ENCODE measurements at regions not wholly inside any gene's neighbourhood (a gene's known extent, or its start where the extent isn't known, plus 50 kb on each side); places are given as distances from the start of the nearest gene placed in this dataset.

GRCh38 chr9:90460220-90460619 lies 182.4 kb downstream of the DIRAS2 start:
- no peaks in the 10 kb centered on the region for H4K20me1 ChIP-seq (ENCODE audit: insufficient read depth, low read length)

GRCh38 chr9:90464978-90465377 lies 177.6 kb downstream of the DIRAS2 start:
- Histone ChIP-seq H3K4me3 (ENCODE audit: insufficient read depth, low read length) (no peak overlapping the region), H3K27ac (ENCODE audit: low read depth, low read length) (no peak overlapping the region), H3K4me1 (ENCODE audit: insufficient read depth, low read length) (no peaks in the 10 kb centered on the region), H4K20me1 (ENCODE audit: insufficient read depth, low read length) (no peaks in the 10 kb centered on the region), H3K27me3 (ENCODE audit: insufficient read depth, low read length) (no peaks in the 10 kb centered on the region), H3K4me2 (ENCODE audit: insufficient read depth, low read length) (no peak overlapping the region), H3K9me3 (ENCODE audit: low read depth, low read length) (no peaks in the 10 kb centered on the region), H2AFZ (ENCODE audit: low read length) (no peak overlapping the region), H3K36me3 (ENCODE audit: insufficient read depth, low read length) (no peaks in the 10 kb centered on the region), H3K79me2 (ENCODE audit: insufficient read depth, low read length) (no peaks in the 10 kb centered on the region)
- TF ChIP-seq, protein P1, sequence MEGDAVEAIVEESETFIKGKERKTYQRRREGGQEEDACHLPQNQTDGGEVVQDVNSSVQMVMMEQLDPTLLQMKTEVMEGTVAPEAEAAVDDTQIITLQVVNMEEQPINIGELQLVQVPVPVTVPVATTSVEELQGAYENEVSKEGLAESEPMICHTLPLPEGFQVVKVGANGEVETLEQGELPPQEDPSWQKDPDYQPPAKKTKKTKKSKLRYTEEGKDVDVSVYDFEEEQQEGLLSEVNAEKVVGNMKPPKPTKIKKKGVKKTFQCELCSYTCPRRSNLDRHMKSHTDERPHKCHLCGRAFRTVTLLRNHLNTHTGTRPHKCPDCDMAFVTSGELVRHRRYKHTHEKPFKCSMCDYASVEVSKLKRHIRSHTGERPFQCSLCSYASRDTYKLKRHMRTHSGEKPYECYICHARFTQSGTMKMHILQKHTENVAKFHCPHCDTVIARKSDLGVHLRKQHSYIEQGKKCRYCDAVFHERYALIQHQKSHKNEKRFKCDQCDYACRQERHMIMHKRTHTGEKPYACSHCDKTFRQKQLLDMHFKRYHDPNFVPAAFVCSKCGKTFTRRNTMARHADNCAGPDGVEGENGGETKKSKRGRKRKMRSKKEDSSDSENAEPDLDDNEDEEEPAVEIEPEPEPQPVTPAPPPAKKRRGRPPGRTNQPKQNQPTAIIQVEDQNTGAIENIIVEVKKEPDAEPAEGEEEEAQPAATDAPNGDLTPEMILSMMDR (IDR thresholded peaks at IDR 0.05; ENCODE audit: extremely low read depth, low read depth, low read length): no peak
- DNase-seq (ENCODE audit: insufficient read length, low spot score, missing footprints): no peak

More at GRCh38 chr9:90460220-90460619, 182.4 kb downstream of the DIRAS2 start:
- Histone ChIP-seq H3K4me2 (ENCODE audit: insufficient read depth, low read length) (no peak overlapping the region), H3K27me3 (ENCODE audit: insufficient read depth, low read length) (no peaks in the 10 kb centered on the region), H3K27ac (ENCODE audit: low read depth, low read length) (no peak overlapping the region), H3K9me3 (ENCODE audit: low read depth, low read length) (no peaks in the 10 kb centered on the region), H3K36me3 (ENCODE audit: insufficient read depth, low read length) (no peaks in the 10 kb centered on the region), H2AFZ (ENCODE audit: low read length) (no peak overlapping the region), H3K4me1 (ENCODE audit: insufficient read depth, low read length) (no peaks in the 10 kb centered on the region), H3K79me2 (ENCODE audit: insufficient read depth, low read length) (no peaks in the 10 kb centered on the region), H3K4me3 (ENCODE audit: insufficient read depth, low read length) (no peak overlapping the region)
- TF ChIP-seq, protein P1 (IDR thresholded peaks at IDR 0.05; ENCODE audit: extremely low read depth, low read depth, low read length): no peak
- no peak for DNase-seq (ENCODE audit: insufficient read length, low spot score, missing footprints)

DNA sequence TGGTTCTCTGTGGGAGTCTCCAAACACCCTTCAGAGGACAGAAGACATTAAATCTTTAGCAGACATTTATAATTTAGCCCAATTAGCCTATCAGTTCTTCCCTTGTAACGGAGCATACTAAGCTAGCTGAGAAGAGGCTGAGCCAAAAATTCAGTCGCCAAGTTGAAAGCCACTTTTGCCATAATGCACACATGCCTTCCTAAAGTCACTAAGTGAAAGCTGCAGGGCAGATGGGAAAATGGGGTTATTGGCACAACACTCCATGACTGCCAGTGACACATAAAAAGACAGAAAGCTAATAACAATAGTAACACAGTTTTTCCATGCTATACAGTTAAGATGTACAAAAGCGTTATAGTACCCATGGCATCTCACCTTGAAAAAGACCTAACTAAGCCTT lies 176.2 kb downstream of the DIRAS2 start:
- no peaks in the 10 kb centered on the region for H3K4me1 ChIP-seq (ENCODE audit: insufficient read depth, low read length)
- no peaks in the 10 kb centered on the region for H3K9me3 ChIP-seq (ENCODE audit: low read depth, low read length)
- H3K27ac ChIP-seq (ENCODE audit: low read depth, low read length): no peak overlapping the region
- H3K36me3 ChIP-seq (ENCODE audit: insufficient read depth, low read length): no peaks in the 10 kb centered on the region
- DNase-seq (ENCODE audit: insufficient read length, low spot score, missing footprints): no peak
- TF ChIP-seq, protein P1 (IDR thresholded peaks at IDR 0.05; ENCODE audit: extremely low read depth, low read depth, low read length): no peak
- H3K27me3 ChIP-seq (ENCODE audit: insufficient read depth, low read length): no peaks in the 10 kb centered on the region
- H3K4me3 ChIP-seq (ENCODE audit: insufficient read depth, low read length): no peak overlapping the region
- H3K4me2 ChIP-seq (ENCODE audit: insufficient read depth, low read length): no peak overlapping the region
- no peaks in the 10 kb centered on the region for H4K20me1 ChIP-seq (ENCODE audit: insufficient read depth, low read length)
- no peaks in the 10 kb centered on the region for H3K79me2 ChIP-seq (ENCODE audit: insufficient read depth, low read length)
- no peak overlapping the region for H2AFZ ChIP-seq (ENCODE audit: low read length)

DNA sequence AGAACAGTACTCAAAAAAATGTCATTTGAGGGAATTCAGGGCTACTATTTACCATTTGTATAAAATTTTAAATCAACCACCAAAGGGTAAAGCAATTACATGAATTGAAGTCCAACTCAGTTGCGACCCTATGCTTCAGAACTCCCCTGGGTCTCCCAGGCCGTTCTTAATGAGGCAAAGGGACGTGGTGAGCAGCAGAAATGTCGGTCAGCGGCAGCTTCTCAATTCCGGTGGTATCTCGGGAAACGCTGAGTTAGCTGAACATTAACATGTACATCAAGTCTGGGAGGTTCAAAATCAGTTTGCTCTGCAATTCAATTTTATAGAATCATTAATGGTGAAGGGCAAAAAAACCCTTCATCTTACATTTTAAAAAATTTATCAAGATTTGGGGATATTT lies 173.2 kb downstream of the DIRAS2 start:
- no peak overlapping the region for H2AFZ ChIP-seq (ENCODE audit: low read length)
- no peak overlapping the region for H3K27ac ChIP-seq (ENCODE audit: low read depth, low read length)
- no peaks in the 10 kb centered on the region for H3K27me3 ChIP-seq (ENCODE audit: insufficient read depth, low read length)
- no peaks in the 10 kb centered on the region for H4K20me1 ChIP-seq (ENCODE audit: insufficient read depth, low read length)
- H3K9me3 ChIP-seq (ENCODE audit: low read depth, low read length): no peaks in the 10 kb centered on the region
- no peaks in the 10 kb centered on the region for H3K4me1 ChIP-seq (ENCODE audit: insufficient read depth, low read length)
- no peaks in the 10 kb centered on the region for H3K79me2 ChIP-seq (ENCODE audit: insufficient read depth, low read length)
- no peak for DNase-seq (ENCODE audit: insufficient read length, low spot score, missing footprints)
- H3K4me2 ChIP-seq (ENCODE audit: insufficient read depth, low read length): no peak overlapping the region
- TF ChIP-seq, protein P1 (IDR thresholded peaks at IDR 0.05; ENCODE audit: extremely low read depth, low read depth, low read length): no peak
- no peaks in the 10 kb centered on the region for H3K36me3 ChIP-seq (ENCODE audit: insufficient read depth, low read length)
- H3K4me3 ChIP-seq (ENCODE audit: insufficient read depth, low read length): no peak overlapping the region
